ENCODE measurements at regions not wholly inside any gene's neighbourhood (a gene's known extent, or its start where the extent isn't known, plus 50 kb on each side); places are given as distances from the start of the nearest gene placed in this dataset.

DNA sequence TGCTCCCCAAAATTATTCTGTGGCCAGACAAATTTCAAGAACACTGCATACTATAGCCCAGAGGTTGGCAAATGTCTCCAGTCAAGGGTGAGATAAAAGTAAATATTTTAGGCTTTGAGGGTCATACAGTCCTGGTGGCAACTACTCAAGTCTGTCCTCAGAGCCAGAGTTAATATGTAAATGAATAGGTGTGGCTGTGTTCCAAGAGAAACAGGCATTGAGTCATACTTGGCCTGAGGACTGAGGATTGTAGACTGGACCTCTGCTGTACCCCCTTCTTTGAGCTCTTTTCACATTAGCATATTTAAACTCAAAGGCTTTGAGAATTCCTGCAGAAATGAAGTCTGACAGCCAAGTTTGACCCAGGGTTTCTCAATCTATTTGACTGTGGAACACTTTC is 129.2 kb upstream of the PTCH1 start:
- Histone ChIP-seq H3K4me2 (no peak overlapping the region), H3K4me3 (no peak overlapping the region), H3K79me2 (replicated peaks; ENCODE audit: insufficient read depth) (no peaks in the 10 kb centered on the region), H4K20me1 (replicated peaks; ENCODE audit: insufficient read depth) (no peaks in the 10 kb centered on the region), H2AFZ (no peak overlapping the region), H3K4me1 (ENCODE audit: insufficient read depth) (peaks cover 6% of the 10 kb centered on the region), H3K27me3 (ENCODE audit: insufficient read depth) (no peaks in the 10 kb centered on the region), H3F3A (replicated peaks; ENCODE audit: low read depth) (no peaks in the 10 kb centered on the region), H3K27ac (ENCODE audit: low read depth) (no peak overlapping the region), H3K9me2 (ENCODE audit: insufficient read depth) (no peaks in the 10 kb centered on the region), H3K36me3 (ENCODE audit: insufficient read depth) (no peaks in the 10 kb centered on the region)
- TF ChIP-seq EZH2phosphoT487 (IDR thresholded peaks at IDR 0.05; ENCODE audit: unreplicated experiment): no peak
- TF ChIP-seq, protein P1, sequence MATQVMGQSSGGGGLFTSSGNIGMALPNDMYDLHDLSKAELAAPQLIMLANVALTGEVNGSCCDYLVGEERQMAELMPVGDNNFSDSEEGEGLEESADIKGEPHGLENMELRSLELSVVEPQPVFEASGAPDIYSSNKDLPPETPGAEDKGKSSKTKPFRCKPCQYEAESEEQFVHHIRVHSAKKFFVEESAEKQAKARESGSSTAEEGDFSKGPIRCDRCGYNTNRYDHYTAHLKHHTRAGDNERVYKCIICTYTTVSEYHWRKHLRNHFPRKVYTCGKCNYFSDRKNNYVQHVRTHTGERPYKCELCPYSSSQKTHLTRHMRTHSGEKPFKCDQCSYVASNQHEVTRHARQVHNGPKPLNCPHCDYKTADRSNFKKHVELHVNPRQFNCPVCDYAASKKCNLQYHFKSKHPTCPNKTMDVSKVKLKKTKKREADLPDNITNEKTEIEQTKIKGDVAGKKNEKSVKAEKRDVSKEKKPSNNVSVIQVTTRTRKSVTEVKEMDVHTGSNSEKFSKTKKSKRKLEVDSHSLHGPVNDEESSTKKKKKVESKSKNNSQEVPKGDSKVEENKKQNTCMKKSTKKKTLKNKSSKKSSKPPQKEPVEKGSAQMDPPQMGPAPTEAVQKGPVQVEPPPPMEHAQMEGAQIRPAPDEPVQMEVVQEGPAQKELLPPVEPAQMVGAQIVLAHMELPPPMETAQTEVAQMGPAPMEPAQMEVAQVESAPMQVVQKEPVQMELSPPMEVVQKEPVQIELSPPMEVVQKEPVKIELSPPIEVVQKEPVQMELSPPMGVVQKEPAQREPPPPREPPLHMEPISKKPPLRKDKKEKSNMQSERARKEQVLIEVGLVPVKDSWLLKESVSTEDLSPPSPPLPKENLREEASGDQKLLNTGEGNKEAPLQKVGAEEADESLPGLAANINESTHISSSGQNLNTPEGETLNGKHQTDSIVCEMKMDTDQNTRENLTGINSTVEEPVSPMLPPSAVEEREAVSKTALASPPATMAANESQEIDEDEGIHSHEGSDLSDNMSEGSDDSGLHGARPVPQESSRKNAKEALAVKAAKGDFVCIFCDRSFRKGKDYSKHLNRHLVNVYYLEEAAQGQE (IDR thresholded peaks at IDR 0.05; ENCODE audit: unreplicated experiment): no peak
- TF ChIP-seq JUNB (IDR thresholded peaks at IDR 0.05; ENCODE audit: unreplicated experiment): no peak
- no peak for TF ChIP-seq NANOG (IDR thresholded peaks at IDR 0.05; ENCODE audit: borderline replicate concordance)
- TF ChIP-seq ZNF331 (CRISPR knock-in tag; IDR thresholded peaks at IDR 0.05; ENCODE audit: low read depth): no peak
- TF ChIP-seq POLR2AphosphoS5 (IDR thresholded peaks at IDR 0.05; ENCODE audit: low read depth): no peak
- no peak overlapping the region for H3K4me3 Mint-ChIP-seq
- ATAC-seq: no peak
- H3K27ac Mint-ChIP-seq: no peak overlapping the region
- no peaks in the 10 kb centered on the region; the same call in 2 of the 3 replicates for H3K9me3 Mint-ChIP-seq
- DNase-seq (ENCODE audit: low spot score): no peak
- H3K27me3 Mint-ChIP-seq (ENCODE audit: insufficient read depth, low read depth, poor library complexity): no peaks in the 10 kb centered on the region
- H3K36me3 Mint-ChIP-seq (ENCODE audit: low read depth): no peaks in the 10 kb centered on the region
- H3K4me1 Mint-ChIP-seq: peaks cover 7% of the 10 kb centered on the region; the same call in 2 of the 3 replicates

DNA sequence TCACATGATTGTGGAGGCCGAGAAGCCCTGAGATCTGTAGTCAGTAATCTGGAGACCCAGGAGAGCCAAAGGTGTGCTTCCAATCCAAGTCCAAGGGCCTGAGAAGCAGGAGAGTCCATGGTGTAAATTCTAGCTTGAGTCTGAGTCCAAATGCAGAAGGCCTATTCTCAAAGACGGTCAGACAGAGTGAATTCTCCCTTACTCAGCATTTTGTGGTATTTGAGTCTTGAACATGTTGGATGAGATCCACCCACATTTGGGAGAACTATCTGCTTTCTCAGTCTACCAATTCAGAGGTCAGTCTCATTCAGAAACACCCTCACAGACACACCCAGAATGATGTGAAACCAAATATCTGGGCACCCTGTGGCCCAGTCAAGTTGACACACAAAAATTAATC is 128.8 kb upstream of the PTCH1 start:
- DNase-seq (ENCODE audit: low spot score) (no peak), ATAC-seq (no peak)
- Histone ChIP-seq H3K4me1 (ENCODE audit: insufficient read depth) (peaks cover 6% of the 10 kb centered on the region), H2AFZ (no peak overlapping the region), H3K27ac (ENCODE audit: low read depth) (no peak overlapping the region), H3K79me2 (replicated peaks; ENCODE audit: insufficient read depth) (no peaks in the 10 kb centered on the region), H4K20me1 (replicated peaks; ENCODE audit: insufficient read depth) (no peaks in the 10 kb centered on the region), H3K4me3 (no peak overlapping the region), H3K4me2 (no peak overlapping the region), H3F3A (replicated peaks; ENCODE audit: low read depth) (no peaks in the 10 kb centered on the region), H3K27me3 (ENCODE audit: insufficient read depth) (no peaks in the 10 kb centered on the region), H3K9me2 (ENCODE audit: insufficient read depth) (no peaks in the 10 kb centered on the region), H3K36me3 (ENCODE audit: insufficient read depth) (no peaks in the 10 kb centered on the region)
- no peak overlapping the region for H3K27ac Mint-ChIP-seq
- H3K27me3 Mint-ChIP-seq (ENCODE audit: insufficient read depth, low read depth, poor library complexity): no peaks in the 10 kb centered on the region
- TF ChIP-seq, protein P2, sequence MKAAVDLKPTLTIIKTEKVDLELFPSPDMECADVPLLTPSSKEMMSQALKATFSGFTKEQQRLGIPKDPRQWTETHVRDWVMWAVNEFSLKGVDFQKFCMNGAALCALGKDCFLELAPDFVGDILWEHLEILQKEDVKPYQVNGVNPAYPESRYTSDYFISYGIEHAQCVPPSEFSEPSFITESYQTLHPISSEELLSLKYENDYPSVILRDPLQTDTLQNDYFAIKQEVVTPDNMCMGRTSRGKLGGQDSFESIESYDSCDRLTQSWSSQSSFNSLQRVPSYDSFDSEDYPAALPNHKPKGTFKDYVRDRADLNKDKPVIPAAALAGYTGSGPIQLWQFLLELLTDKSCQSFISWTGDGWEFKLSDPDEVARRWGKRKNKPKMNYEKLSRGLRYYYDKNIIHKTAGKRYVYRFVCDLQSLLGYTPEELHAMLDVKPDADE (IDR thresholded peaks at IDR 0.05): no peak
- TF ChIP-seq ZNF114 (CRISPR knock-in tag; IDR thresholded peaks at IDR 0.05) (no peak), STAT1 (IDR thresholded peaks at IDR 0.05; ENCODE audit: unreplicated experiment) (no peak)
- TF ChIP-seq, protein P3, sequence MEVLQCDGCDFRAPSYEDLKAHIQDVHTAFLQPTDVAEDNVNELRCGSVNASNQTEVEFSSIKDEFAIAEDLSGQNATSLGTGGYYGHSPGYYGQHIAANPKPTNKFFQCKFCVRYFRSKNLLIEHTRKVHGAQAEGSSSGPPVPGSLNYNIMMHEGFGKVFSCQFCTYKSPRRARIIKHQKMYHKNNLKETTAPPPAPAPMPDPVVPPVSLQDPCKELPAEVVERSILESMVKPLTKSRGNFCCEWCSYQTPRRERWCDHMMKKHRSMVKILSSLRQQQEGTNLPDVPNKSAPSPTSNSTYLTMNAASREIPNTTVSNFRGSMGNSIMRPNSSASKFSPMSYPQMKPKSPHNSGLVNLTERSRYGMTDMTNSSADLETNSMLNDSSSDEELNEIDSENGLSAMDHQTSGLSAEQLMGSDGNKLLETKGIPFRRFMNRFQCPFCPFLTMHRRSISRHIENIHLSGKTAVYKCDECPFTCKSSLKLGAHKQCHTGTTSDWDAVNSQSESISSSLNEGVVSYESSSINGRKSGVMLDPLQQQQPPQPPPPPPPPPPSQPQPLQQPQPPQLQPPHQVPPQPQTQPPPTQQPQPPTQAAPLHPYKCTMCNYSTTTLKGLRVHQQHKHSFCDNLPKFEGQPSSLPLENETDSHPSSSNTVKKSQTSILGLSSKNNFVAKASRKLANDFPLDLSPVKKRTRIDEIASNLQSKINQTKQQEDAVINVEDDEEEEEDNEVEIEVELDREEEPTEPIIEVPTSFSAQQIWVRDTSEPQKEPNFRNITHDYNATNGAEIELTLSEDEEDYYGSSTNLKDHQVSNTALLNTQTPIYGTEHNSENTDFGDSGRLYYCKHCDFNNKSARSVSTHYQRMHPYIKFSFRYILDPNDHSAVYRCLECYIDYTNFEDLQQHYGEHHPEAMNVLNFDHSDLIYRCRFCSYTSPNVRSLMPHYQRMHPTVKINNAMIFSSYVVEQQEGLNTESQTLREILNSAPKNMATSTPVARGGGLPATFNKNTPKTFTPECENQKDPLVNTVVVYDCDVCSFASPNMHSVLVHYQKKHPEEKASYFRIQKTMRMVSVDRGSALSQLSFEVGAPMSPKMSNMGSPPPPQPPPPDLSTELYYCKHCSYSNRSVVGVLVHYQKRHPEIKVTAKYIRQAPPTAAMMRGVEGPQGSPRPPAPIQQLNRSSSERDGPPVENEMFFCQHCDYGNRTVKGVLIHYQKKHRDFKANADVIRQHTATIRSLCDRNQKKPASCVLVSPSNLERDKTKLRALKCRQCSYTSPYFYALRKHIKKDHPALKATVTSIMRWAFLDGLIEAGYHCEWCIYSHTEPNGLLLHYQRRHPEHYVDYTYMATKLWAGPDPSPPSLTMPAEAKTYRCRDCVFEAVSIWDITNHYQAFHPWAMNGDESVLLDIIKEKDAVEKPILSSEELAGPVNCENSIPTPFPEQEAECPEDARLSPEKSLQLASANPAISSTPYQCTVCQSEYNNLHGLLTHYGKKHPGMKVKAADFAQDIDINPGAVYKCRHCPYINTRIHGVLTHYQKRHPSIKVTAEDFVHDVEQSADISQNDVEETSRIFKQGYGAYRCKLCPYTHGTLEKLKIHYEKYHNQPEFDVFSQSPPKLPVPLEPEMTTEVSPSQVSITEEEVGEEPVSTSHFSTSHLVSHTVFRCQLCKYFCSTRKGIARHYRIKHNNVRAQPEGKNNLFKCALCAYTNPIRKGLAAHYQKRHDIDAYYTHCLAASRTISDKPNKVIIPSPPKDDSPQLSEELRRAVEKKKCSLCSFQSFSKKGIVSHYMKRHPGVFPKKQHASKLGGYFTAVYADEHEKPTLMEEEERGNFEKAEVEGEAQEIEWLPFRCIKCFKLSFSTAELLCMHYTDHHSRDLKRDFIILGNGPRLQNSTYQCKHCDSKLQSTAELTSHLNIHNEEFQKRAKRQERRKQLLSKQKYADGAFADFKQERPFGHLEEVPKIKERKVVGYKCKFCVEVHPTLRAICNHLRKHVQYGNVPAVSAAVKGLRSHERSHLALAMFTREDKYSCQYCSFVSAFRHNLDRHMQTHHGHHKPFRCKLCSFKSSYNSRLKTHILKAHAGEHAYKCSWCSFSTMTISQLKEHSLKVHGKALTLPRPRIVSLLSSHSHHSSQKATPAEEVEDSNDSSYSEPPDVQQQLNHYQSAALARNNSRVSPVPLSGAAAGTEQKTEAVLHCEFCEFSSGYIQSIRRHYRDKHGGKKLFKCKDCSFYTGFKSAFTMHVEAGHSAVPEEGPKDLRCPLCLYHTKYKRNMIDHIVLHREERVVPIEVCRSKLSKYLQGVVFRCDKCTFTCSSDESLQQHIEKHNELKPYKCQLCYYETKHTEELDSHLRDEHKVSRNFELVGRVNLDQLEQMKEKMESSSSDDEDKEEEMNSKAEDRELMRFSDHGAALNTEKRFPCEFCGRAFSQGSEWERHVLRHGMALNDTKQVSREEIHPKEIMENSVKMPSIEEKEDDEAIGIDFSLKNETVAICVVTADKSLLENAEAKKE (CRISPR knock-in tag; IDR thresholded peaks at IDR 0.05): no peak
- no peaks in the 10 kb centered on the region for H3K36me3 Mint-ChIP-seq (ENCODE audit: low read depth)
- no peak overlapping the region for H3K4me3 Mint-ChIP-seq
- H3K9me3 Mint-ChIP-seq: no peaks in the 10 kb centered on the region; the same call in 2 of the 3 replicates
- H3K4me1 Mint-ChIP-seq: peaks cover 7% of the 10 kb centered on the region; the same call in 2 of the 3 replicates

Data from GM23338 (cell line).